PC-3 (cell line): ENCODE measurements at regions not wholly inside any gene's neighbourhood (a gene's known extent, or its start where the extent isn't known, plus 50 kb on each side); places are given as distances from the start of the nearest gene placed in this dataset.
A peak's percentile ranks its signal among the peaks of the same experiment; 100 is the strongest.

Source experiments
- ATAC-seq: fragments of 200-7000 bp; cut with Tn5 transposase; 2 replicates; pipeline ENCODE4 v1.9.1; 2020; ENCODE audit warnings: mild to moderate bottlenecking, moderate library complexity
- BruUV-seq: library from RNA; stranded (reverse); fragments of 400-500 nt; replicated peaks from 2 replicates; lab custom pipeline; 2021; lab: Mats Ljungman, UMichigan
- CTCF ChIA-PET: fragments of 300-600 bp; sonication (Branson Sonifier 250); formaldehyde crosslinking; loops from one replicate; lab custom pipeline; 2022; ENCODE audit warnings: antibody characterized with exemption; lab: Charles Lee
- POLR2A ChIA-PET: fragments of 300-600 bp; sonication (Branson Sonifier 250); formaldehyde crosslinking; loops from one replicate; lab custom pipeline; 2022; ENCODE audit warnings: antibody characterized with exemption; ENCODE audit not compliant: unreplicated experiment; lab: Charles Lee
- DNase-seq: peaks from one replicate; pipeline ENCODE4 v3.0.0-alpha.2; 2015
- H2AFZ ChIP-seq: fragments of 300-600 bp; sonication (generic); 2 replicates; pipeline ENCODE4 v1.6.0; 2016; ENCODE audit warnings: antibody characterized with exemption, low read length
- H3F3A ChIP-seq: fragments of 300-600 bp; sonication (generic); one replicate; pipeline ENCODE4 v1.6.0; 2017; ENCODE audit warnings: antibody characterized with exemption, low read length, control low read depth, mild to moderate bottlenecking; ENCODE audit not compliant: unreplicated experiment
- H3K27ac ChIP-seq: fragments of 300-600 bp; sonication (generic); 2 replicates; pipeline ENCODE4 v1.5.1; 2016; ENCODE audit warnings: mild to moderate bottlenecking, low read length
- H3K27me3 ChIP-seq: fragments of 300-600 bp; sonication (generic); 2 replicates; pipeline ENCODE4 v1.6.1; 2016; ENCODE audit warnings: low read length, mixed read lengths
- H3K36me3 ChIP-seq: fragments of 300-600 bp; sonication (generic); 2 replicates; pipeline ENCODE4 v1.6.1; 2016; ENCODE audit warnings: low read depth, mixed run types, low read length, mixed read lengths
- H3K4me1 ChIP-seq: fragments of 300-600 bp; sonication (generic); 2 replicates; pipeline ENCODE4 v1.5.1; 2016; ENCODE audit warnings: low read length; ENCODE audit not compliant: insufficient read depth
- H3K4me2 ChIP-seq: fragments of 300-600 bp; sonication (generic); 2 replicates; pipeline ENCODE4 v1.6.0; 2016; ENCODE audit warnings: low read length
- H3K4me3 ChIP-seq: fragments of 300-600 bp; sonication (generic); 2 replicates; pipeline ENCODE4 v1.5.1; 2016; ENCODE audit warnings: mild to moderate bottlenecking, low read length, mixed read lengths
- H3K79me2 ChIP-seq: fragments of 300-600 bp; sonication (generic); 2 replicates; pipeline ENCODE4 v1.6.1; 2017; ENCODE audit warnings: low read length, mixed read lengths
- H3K9ac ChIP-seq: fragments of 300-600 bp; sonication (generic); 2 replicates; pipeline ENCODE4 v1.6.0; 2016; ENCODE audit warnings: mild to moderate bottlenecking, low read length
- H3K9me2 ChIP-seq: fragments of 300-600 bp; sonication (generic); replicated peaks from 2 replicates; pipeline ENCODE4 v1.6.1; 2016; ENCODE audit warnings: mixed run types, low read length, mixed read lengths
- H3K9me3 ChIP-seq: fragments of 300-600 bp; sonication (generic); 2 replicates; pipeline ENCODE4 v1.6.1; 2016; ENCODE audit warnings: low read length, mixed read lengths
- H4K20me1 ChIP-seq: fragments of 300-600 bp; sonication (generic); 2 replicates; pipeline ENCODE4 v1.6.1; 2016; ENCODE audit warnings: low read length, mixed read lengths
- EZH2 ChIP-seq: fragments of 300-600 bp; sonication (generic); IDR thresholded peaks from one replicate; pipeline ENCODE4 v1.6.1; 2017; ENCODE audit warnings: antibody characterized with exemption, mild to moderate bottlenecking, low read length; ENCODE audit not compliant: unreplicated experiment
- EZH2phosphoT487 ChIP-seq: fragments of 300-600 bp; sonication (generic); IDR thresholded peaks from 2 replicates; pipeline ENCODE4 v1.6.1; 2018; ENCODE audit warnings: mild to moderate bottlenecking, antibody characterized with exemption, low read length, borderline replicate concordance
- intact Hi-C: fragments of 100-400 bp; cut with micrococcal nuclease; formaldehyde crosslinking; loops from 2 replicates; pipeline ENCODE4 v1.9.0; 2023
- TF ChIP-seq, protein P1 (sequence below): fragments of 300-600 bp; sonication (generic); conservative IDR thresholded peaks from 2 replicates; pipeline ENCODE4 v1.5.1; 2017; ENCODE audit warnings: antibody characterized with exemption, low read depth, mild to moderate bottlenecking, low read length

DNA sequence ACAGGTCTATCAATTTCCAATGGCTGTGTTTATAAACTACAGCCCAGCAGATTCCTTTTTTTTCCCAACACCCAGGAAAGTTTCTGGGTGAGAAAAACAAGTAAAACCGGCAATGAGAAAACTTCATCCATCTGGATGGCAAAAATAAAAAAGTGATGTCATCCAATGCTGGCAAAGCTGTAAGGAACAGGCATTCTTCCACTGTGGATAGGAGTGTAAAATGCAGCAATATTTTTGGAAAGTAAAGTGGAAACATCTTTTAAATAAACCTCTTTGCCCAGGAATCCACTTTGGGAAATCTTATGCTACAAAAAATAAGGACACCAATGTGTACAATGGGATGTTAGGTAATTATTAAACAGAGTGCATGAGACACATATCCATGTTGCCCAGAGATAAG is 102.1 kb upstream of the NT5E start:
- BruUV-seq = no TSS peak
- H3K9ac ChIP-seq = no peak overlapping the region
- no peaks in the 10 kb centered on the region for H3K36me3 ChIP-seq
- no peak overlapping the region for H3K4me3 ChIP-seq
- peaks cover 14% of the 10 kb centered on the region for H3K4me1 ChIP-seq
- H3K79me2 ChIP-seq = no peaks in the 10 kb centered on the region
- no peaks in the 10 kb centered on the region for H3K9me3 ChIP-seq
- no peak overlapping the region for H2AFZ ChIP-seq
- no peak overlapping the region for H3K4me2 ChIP-seq
- DNase-seq (no peak), ATAC-seq (no peak)
- H3K27ac ChIP-seq = no peak overlapping the region
- POLR2A ChIA-PET = interaction anchor here (0.6 kb wide), 1 partner anchor 180 kb away, joined by 10 read pairs; no protein-coding TSS in a partner anchor
- no peaks in the 10 kb centered on the region for H3F3A ChIP-seq
- CTCF ChIA-PET = no interaction called here
- H3K27me3 ChIP-seq = no peaks in the 10 kb centered on the region
- H3K9me2 ChIP-seq = no peaks in the 10 kb centered on the region
- intact Hi-C loops = no loop called here
- no peaks in the 10 kb centered on the region for H4K20me1 ChIP-seq
- TF ChIP-seq EZH2phosphoT487 = no peak
- TF ChIP-seq, protein P1, sequence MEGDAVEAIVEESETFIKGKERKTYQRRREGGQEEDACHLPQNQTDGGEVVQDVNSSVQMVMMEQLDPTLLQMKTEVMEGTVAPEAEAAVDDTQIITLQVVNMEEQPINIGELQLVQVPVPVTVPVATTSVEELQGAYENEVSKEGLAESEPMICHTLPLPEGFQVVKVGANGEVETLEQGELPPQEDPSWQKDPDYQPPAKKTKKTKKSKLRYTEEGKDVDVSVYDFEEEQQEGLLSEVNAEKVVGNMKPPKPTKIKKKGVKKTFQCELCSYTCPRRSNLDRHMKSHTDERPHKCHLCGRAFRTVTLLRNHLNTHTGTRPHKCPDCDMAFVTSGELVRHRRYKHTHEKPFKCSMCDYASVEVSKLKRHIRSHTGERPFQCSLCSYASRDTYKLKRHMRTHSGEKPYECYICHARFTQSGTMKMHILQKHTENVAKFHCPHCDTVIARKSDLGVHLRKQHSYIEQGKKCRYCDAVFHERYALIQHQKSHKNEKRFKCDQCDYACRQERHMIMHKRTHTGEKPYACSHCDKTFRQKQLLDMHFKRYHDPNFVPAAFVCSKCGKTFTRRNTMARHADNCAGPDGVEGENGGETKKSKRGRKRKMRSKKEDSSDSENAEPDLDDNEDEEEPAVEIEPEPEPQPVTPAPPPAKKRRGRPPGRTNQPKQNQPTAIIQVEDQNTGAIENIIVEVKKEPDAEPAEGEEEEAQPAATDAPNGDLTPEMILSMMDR = no peak
- TF ChIP-seq EZH2 = no peak

- ATAC-seq (no peak), DNase-seq (no peak)
- H3K9ac ChIP-seq = no peak overlapping the region
- H3K9me2 ChIP-seq = no peaks in the 10 kb centered on the region
- no peaks in the 10 kb centered on the region for H3K36me3 ChIP-seq
- no peaks in the 10 kb centered on the region for H3K79me2 ChIP-seq
- intact Hi-C loops = no loop called here
- no peaks in the 10 kb centered on the region for H3F3A ChIP-seq
- H3K4me1 ChIP-seq = peaks cover 14% of the 10 kb centered on the region
- no peak overlapping the region for H3K27ac ChIP-seq
- no TSS peak for BruUV-seq
- H4K20me1 ChIP-seq = no peaks in the 10 kb centered on the region
- H3K9me3 ChIP-seq = no peaks in the 10 kb centered on the region
- no peak overlapping the region for H2AFZ ChIP-seq
- no peak overlapping the region for H3K4me3 ChIP-seq
- TF ChIP-seq EZH2 (no peak), EZH2phosphoT487 (no peak)
- TF ChIP-seq, protein P1 = no peak
- H3K27me3 ChIP-seq = no peaks in the 10 kb centered on the region
- no peak overlapping the region for H3K4me2 ChIP-seq
- POLR2A ChIA-PET = no interaction called here
- CTCF ChIA-PET = no interaction called here
Measured at GRCh38 chr6:85346196-85346595, 103.7 kb upstream of the NT5E start.

GRCh38 chr6:85344996-85345395 is 104.9 kb upstream of the NT5E start:
- no TSS peak for BruUV-seq
- H3K79me2 ChIP-seq = no peaks in the 10 kb centered on the region
- no peaks in the 10 kb centered on the region for H3K36me3 ChIP-seq
- TF ChIP-seq, protein P1 = no peak
- no peak for TF ChIP-seq EZH2phosphoT487
- no peak for TF ChIP-seq EZH2
- H3K4me2 ChIP-seq = peak overlapping the region; percentile 24
- intact Hi-C loops = no loop called here
- H3K27ac ChIP-seq = peak overlapping the region; percentile 39
- H3F3A ChIP-seq = no peaks in the 10 kb centered on the region
- DNase-seq = peak; percentile 84
- peak overlapping the region; percentile 18; the same call in 1 of the 2 replicates for H2AFZ ChIP-seq
- peaks cover 14% of the 10 kb centered on the region for H3K4me1 ChIP-seq
- CTCF ChIA-PET = no interaction called here
- POLR2A ChIA-PET = no interaction called here
- peak; percentile 33; the same call in 1 of the 2 replicates for ATAC-seq
- no peaks in the 10 kb centered on the region for H3K27me3 ChIP-seq
- no peaks in the 10 kb centered on the region for H4K20me1 ChIP-seq
- H3K9me3 ChIP-seq = no peaks in the 10 kb centered on the region
- H3K4me3 ChIP-seq = 0 out of 2 replicates have a peak overlapping the region, but pooled peaks have one; percentile 11
- H3K9me2 ChIP-seq = no peaks in the 10 kb centered on the region
- H3K9ac ChIP-seq = no peak overlapping the region
